ENCODE measurements at regions not wholly inside any gene's neighbourhood (a gene's known extent, or its start where the extent isn't known, plus 50 kb on each side); places are given as distances from the start of the nearest gene placed in this dataset.

DNA sequence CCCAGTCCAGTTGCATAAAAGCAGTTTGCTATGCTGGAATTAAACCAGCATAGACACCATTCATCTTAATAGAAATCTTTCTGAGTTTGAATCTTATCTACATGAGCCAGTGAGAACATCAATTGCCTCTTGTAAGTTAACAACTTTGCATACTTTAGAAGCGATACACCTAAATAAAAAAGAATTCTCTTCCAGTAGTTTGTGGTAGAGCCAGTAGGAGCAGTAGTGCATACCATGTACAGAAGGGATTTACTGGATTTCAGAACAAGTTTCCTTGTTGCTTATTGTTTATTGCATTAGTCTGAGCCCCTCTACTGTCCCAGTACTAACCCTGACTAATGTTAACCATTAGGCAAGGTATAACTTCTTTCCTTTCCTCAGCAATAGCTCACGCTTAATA is 313.1 kb downstream of the TGFB2 start:
- Histone ChIP-seq H3K4me1 (ENCODE audit: control insufficient read depth, extremely low read depth, insufficient read depth, low read length) (peaks cover 5% of the 10 kb centered on the region), H4K20me1 (ENCODE audit: control insufficient read depth, extremely low read depth, insufficient read depth, low read length) (no peaks in the 10 kb centered on the region), H3K36me3 (ENCODE audit: control insufficient read depth, insufficient read depth, low read length) (no peaks in the 10 kb centered on the region), H3K9me3 (ENCODE audit: control insufficient read depth, insufficient read depth, low read depth, low read length) (no peaks in the 10 kb centered on the region), H3K27me3 (ENCODE audit: control insufficient read depth, insufficient read depth, low read length) (no peaks in the 10 kb centered on the region), H3K4me3 (replicated peaks in 1 of 4; ENCODE audit: control extremely low read depth in 1 of 4, insufficient read depth in 1 of 4, low read depth in 3 of 4, low read length in 4 of 4) (no peak overlapping the region), H3K9ac (ENCODE audit: insufficient read depth, low read length) (no peak overlapping the region), H3K4me2 (ENCODE audit: extremely low read depth, insufficient read depth, low read length) (no peak overlapping the region), H2AFZ (ENCODE audit: low read length) (no peak overlapping the region), H3K79me2 (ENCODE audit: control insufficient read depth, insufficient read depth, low read length) (no peaks in the 10 kb centered on the region), H3K27ac (ENCODE audit: insufficient read depth, low read length) (no peak overlapping the region)
- DNase-seq (ENCODE audit: low read depth in 2 of 2): peak in 1 of 2 donors; percentile 69
- TF ChIP-seq CTCF (conservative IDR thresholded peaks at IDR 0.05 in 1 of 2, IDR thresholded peaks at IDR 0.05 in 1 of 2; ENCODE audit: low read depth in 1 of 2, low read length in 2 of 2): peak in 1 of 2 donors; percentile 15
- TF ChIP-seq EZH2 (IDR thresholded peaks at IDR 0.05; ENCODE audit: low read length, missing control alignments): no peak

DNA sequence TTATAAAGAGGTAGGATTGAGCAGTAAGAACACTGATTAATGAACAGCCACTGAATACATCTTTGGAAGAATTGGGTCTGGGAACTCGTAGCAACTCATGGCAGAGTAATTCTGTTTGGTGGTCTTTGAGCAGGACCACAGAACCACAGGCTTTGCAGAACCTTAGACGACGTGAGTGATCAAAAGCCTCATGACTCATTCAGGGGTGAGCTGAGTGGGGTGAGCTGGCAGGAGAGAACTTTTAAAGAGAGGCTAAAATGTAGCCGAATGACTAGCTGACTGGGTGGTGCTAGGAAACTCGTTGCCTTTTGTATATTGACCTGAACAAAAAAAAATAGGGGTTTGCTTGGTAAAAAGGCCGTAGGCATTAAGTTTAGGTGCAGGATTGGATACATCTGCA is 313.8 kb downstream of the TGFB2 start:
- H3K4me1 ChIP-seq (ENCODE audit: control insufficient read depth, extremely low read depth, insufficient read depth, low read length): peaks cover 5% of the 10 kb centered on the region
- TF ChIP-seq CTCF (conservative IDR thresholded peaks at IDR 0.05 in 1 of 2, IDR thresholded peaks at IDR 0.05 in 1 of 2; ENCODE audit: low read depth in 1 of 2, low read length in 2 of 2): no peak
- no peak for TF ChIP-seq EZH2 (IDR thresholded peaks at IDR 0.05; ENCODE audit: low read length, missing control alignments)
- H3K4me3 ChIP-seq (replicated peaks in 1 of 4; ENCODE audit: control extremely low read depth in 1 of 4, insufficient read depth in 1 of 4, low read depth in 3 of 4, low read length in 4 of 4): no peak overlapping the region
- H3K9ac ChIP-seq (ENCODE audit: insufficient read depth, low read length): no peak overlapping the region
- H2AFZ ChIP-seq (ENCODE audit: low read length): no peak overlapping the region
- no peaks in the 10 kb centered on the region for H3K36me3 ChIP-seq (ENCODE audit: control insufficient read depth, insufficient read depth, low read length)
- no peaks in the 10 kb centered on the region for H3K79me2 ChIP-seq (ENCODE audit: control insufficient read depth, insufficient read depth, low read length)
- no peak overlapping the region for H3K27ac ChIP-seq (ENCODE audit: insufficient read depth, low read length)
- peak; percentile 61 to 98 for DNase-seq (ENCODE audit: low read depth in 2 of 2)
- no peaks in the 10 kb centered on the region for H4K20me1 ChIP-seq (ENCODE audit: control insufficient read depth, extremely low read depth, insufficient read depth, low read length)
- no peaks in the 10 kb centered on the region for H3K27me3 ChIP-seq (ENCODE audit: control insufficient read depth, insufficient read depth, low read length)
- no peaks in the 10 kb centered on the region for H3K9me3 ChIP-seq (ENCODE audit: control insufficient read depth, insufficient read depth, low read depth, low read length)
- no peak overlapping the region for H3K4me2 ChIP-seq (ENCODE audit: extremely low read depth, insufficient read depth, low read length)

DNA sequence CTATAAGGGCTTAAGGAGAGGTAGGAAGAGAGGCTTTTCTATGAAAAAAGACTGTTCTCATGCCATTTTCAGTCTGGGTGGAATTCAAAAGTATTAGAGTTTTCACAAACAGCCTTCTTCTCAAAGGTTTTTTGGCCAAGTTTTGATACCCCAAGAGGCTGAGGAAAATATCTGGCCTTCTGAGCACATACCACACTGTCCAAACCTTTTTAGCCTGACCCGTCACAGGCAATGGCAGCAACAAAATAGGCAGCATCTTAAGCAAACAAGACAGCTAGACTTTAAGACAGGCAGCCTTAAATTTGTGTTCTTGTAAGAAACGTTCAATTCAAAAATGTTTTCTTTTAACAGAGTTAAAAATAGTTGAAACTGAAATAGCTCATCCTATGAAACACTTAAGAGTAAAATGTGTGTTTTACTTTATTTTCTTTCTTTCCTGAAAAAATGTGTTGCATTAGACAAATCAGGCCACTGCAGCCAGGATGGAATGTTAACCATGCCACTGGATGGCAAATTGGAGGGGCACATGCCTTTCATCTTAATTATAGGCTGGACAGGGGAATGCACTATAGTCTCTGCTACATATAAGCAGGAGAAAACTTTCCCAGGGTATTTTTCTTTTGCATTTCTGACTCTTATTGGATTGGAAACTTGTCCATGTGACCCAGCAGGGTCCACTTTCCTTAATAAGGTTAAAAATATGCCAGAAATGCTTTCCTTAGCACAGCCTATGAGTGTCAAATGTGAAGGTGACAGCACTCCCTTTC is 315.0 kb downstream of the TGFB2 start:
- H3K9me3 ChIP-seq (ENCODE audit: control insufficient read depth, insufficient read depth, low read depth, low read length): no peaks in the 10 kb centered on the region
- no peak for TF ChIP-seq CTCF (conservative IDR thresholded peaks at IDR 0.05 in 1 of 2, IDR thresholded peaks at IDR 0.05 in 1 of 2; ENCODE audit: low read depth in 1 of 2, low read length in 2 of 2)
- no peak for TF ChIP-seq EZH2 (IDR thresholded peaks at IDR 0.05; ENCODE audit: low read length, missing control alignments)
- peaks cover 5% of the 10 kb centered on the region for H3K4me1 ChIP-seq (ENCODE audit: control insufficient read depth, extremely low read depth, insufficient read depth, low read length)
- no peak overlapping the region for H2AFZ ChIP-seq (ENCODE audit: low read length)
- no peak overlapping the region for H3K4me2 ChIP-seq (ENCODE audit: extremely low read depth, insufficient read depth, low read length)
- H3K27ac ChIP-seq (ENCODE audit: insufficient read depth, low read length): no peak overlapping the region
- H3K36me3 ChIP-seq (ENCODE audit: control insufficient read depth, insufficient read depth, low read length): no peaks in the 10 kb centered on the region
- H3K4me3 ChIP-seq (replicated peaks in 1 of 4; ENCODE audit: control extremely low read depth in 1 of 4, insufficient read depth in 1 of 4, low read depth in 3 of 4, low read length in 4 of 4): no peak overlapping the region
- H3K9ac ChIP-seq (ENCODE audit: insufficient read depth, low read length): no peak overlapping the region
- no peaks in the 10 kb centered on the region for H3K79me2 ChIP-seq (ENCODE audit: control insufficient read depth, insufficient read depth, low read length)
- no peaks in the 10 kb centered on the region for H3K27me3 ChIP-seq (ENCODE audit: control insufficient read depth, insufficient read depth, low read length)
- peak in 1 of 2 donors; percentile 78 for DNase-seq (ENCODE audit: low read depth in 2 of 2)
- no peaks in the 10 kb centered on the region for H4K20me1 ChIP-seq (ENCODE audit: control insufficient read depth, extremely low read depth, insufficient read depth, low read length)
